Astrocyte of the hippocampus (primary cell): ENCODE measurements at regions not wholly inside any gene's neighbourhood (a gene's known extent, or its start where the extent isn't known, plus 50 kb on each side); places are given as distances from the start of the nearest gene placed in this dataset.

Experiments
- DNase-seq: peaks from one replicate; pipeline ENCODE4 v3.0.0; 2011; ENCODE audit warnings: low read depth, low spot score

DNA sequence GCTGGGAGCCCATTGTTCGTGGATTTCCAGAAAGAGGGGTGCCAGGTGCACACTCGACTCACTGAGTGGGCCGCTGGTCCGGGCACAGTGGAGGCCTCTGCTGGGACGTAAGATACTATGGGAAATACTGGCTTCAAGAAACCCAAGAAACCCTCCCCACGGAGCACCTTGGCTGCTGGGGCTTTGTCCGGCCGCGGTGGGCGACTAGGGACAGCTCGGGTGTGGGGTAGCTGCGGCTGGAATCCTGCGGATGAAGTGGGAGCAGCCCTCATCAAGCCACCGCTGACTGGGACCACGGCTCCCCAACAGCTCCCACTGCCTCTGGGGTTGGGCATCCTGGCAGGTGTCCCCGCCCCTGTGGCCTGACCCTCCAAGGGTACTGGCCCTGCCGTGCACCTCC, 69.5 kb upstream of the GATA5 start:
- no peak for DNase-seq

DNA sequence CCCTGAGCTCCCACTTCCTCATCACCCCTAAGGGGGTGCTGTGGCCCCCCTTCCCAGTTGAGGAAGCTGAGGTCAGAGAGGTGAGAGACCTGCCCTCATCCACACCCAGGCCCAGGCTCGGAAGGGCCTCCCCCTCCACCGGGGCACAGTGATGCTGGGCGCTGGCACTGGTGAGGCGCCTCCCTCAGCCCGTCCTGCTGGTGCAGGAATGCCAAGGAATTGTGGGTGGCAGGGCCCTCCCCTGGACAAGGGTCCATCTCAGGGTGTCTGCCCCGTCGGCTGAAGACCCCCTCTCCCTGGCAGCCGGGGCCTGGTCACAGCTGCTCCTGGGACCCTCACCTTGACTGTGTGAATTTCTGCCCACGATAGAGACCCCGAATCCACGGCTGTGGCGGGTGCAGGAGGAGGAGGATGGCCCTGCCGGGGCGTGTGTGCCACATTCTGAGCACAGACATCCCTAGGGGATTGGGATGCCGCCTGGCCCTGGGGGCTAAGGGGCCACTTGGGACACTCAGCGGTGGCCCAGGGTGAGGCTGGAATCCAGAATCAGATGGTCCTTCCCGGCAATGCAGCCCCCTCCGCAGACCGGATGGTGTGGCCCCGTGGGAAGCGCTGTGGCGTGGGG, 70.2 kb upstream of the GATA5 start:
- DNase-seq: no peak

GRCh38 chr20:62546606-62547005, 70.8 kb upstream of the GATA5 start:
- no peak for DNase-seq

DNA sequence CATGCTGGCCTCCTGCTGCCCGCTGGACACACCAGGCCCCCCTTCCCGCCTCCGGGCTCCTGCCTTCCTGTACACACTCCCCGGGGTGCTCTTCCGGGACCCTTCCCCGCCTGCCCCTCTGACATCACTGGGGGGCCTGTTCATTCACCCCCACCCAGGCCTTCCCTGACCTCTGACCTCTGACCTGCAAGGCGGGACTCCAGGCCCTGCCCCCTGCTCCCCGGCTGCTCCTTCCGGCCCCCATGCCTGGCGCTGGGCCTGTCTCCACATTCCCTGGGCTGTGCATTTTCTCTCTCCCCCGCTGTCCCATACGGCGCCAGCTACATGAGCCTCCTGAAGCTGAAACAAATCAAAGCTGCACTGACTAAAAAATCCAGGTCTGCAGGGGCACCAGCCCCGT, 71.6 kb upstream of the GATA5 start:
- DNase-seq: no peak

DNA sequence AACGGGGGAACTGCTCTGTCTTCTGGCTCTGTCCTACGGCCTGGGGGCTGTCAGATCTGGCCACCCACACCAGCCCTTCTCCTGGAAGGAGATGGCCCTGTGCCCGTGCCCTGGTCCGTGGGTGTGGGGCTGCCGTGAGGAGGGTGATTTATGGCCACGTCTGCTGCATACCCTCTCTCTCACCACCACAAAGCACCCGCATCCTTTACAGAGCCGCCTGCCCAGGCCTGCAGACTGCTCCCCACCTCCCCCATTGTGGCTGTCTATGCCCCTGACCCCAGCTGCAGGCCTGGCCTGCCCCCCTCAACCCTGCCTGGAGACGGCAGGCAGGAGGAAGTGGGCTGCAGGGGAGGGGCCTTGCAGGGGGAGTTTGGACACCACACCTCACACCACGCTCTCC, 72.7 kb upstream of the GATA5 start:
- DNase-seq: no peak

GRCh38 chr20:62549029-62549428, 73.2 kb upstream of the GATA5 start:
- no peak for DNase-seq

GRCh38 chr20:62549499-62550086, 73.8 kb upstream of the GATA5 start:
- no peak for DNase-seq

DNA sequence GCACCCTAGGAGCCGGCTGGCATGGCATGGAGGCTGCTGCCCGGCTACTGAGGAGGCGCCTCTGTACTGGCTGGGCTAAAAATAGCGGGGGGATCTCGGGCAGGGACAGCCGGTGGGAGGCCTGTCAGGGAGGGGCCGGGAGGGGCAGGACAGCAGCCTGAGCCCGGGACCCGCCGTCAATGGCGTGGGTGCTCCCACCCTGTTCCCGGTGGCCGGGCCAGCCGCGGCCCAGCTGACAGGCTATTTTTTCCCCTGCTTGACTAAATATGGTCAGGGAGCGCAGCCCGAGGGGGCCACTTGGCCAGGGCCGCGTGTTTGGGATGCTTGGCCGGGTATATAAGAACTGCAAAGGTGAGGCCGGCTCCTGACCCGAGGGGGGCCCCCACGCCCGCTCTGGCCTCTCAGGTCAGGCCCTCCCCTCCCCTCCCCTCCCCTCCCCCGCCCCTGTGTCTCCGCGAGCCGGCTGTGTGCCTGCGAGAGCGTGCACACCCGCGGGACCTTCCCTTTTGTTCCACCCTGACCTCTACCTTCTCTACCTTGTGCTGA, 74.4 kb upstream of the GATA5 start:
- peak; percentile 16 for DNase-seq

DNA sequence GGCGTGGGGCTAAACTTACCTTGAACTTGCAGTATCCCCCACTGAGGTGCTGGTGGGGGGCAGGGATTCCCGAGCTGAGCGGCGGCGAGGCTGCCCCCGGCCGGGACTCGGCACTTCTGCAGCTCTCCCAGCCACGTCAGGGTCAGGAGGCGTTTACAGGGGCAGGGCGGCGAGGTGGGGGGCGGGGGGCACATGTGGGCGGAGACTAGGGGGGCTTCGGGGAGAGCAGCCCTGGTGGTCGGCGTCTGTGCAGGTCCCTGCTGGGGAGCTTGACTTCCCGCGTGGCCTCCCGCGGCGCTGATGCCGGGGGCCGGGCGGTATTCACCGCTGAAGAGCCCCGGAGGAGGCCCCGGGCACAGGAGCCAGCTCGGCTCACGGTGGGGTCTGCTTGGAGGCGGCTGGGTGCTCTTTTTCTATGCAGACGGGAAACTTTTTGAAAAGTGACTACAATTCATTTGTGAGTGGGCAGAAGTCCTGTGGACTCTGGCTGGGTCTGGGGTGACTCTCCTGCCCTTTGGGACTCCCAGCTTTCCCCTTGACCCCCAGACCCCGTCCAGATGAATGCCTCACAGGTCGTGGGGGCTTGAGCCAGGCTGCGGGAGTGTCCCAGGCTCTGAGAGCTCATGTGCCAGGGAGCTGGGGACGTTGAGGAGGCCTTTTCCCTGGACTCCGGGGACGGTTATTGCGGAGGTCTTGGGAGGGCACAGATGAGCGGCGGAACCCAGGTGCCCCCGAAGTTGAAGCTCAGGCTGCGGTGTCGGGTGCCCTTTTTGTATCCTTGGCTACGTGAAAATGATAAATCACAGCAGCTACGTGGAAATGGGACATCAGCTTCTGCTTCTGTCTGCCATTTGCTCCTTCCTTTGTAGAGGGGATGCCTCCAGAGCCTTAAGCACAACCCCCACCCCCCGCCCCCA, 75.9 kb upstream of the GATA5 start:
- no peak for DNase-seq

- no peak for DNase-seq
Measured at GRCh38 chr20:62552613-62553012, 76.8 kb upstream of the GATA5 start.

GRCh38 chr20:62553136-62553837, 77.5 kb upstream of the GATA5 start:
- DNase-seq: no peak

DNA sequence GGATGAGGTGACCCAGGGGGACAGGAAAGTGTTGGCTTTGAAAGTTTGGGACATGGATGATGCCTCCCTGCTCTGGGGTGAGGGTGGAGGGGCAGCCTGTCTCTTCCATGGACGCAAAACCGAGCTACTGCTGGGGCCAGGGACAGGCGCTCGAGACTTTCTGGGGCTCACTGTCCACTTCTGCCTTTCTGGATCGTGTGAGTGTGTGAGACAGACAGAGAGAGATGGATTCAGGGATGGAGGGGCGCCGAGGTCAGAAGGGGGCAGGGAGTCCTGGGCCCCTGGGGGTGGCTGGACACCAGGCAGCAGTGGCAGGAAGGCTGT, 78.0 kb upstream of the GATA5 start:
- no peak for DNase-seq

GRCh38 chr20:62554214-62554897, 78.6 kb upstream of the GATA5 start:
- no peak for DNase-seq

DNA sequence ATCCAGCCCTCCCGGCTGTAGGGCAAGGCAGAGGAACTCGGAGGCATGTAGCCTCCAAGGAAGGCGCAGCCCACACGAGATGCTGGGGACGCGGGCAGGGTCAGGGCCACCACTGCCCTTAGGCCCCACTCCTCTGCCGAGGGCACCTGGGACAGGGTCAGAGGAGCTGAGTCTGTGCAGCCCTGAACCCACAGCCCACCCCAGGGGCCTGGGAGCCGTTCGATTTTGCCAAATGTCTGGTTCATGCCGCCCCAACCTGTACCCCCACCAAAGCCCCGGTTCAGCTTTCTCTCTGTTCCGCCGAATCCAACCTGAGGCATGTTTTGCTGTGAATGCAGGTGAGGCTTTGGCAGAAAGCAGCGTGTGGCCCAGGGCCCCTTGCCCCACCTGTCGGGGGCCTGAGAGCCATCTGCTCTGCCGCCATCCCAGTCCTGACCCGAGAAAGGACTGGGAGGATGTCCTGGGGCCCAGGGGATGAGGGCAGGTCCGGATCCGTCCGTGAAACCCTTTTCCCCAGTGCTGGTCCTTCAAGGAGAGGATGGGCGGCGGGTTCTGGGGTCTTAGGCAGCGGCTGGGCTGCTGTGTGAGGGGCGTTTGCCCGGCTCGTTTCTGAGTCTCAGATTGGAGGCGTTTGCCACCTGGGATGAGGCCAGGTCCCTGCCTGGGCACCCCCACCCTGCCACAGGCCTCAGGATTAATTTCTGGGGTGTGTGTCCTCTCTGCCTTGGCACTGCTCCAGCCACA, 79.3 kb upstream of the GATA5 start:
- DNase-seq: no peak

GRCh38 chr20:62555642-62556420, 80.0 kb upstream of the GATA5 start:
- DNase-seq: no peak

DNA sequence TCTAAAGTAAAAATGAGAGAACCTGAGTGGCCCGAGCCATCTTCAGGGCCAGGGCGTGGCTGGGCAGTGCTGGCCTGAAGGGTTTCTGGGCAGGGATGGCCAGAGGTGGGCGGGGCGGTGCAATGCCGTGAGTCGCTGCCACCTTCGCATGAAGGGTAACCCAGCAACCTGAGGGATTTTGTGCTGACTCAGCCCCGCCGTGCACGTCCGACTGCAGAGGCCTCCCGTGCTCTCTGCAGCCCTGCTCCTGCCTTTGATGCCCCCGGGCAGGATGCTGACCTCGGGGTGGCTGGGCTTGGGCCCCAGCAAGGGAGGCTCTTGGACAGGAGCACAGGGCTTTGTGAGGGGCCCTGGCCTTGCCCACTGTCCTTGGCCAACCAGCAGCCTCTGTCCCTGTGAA, 81.7 kb upstream of the GATA5 start:
- no peak for DNase-seq

DNA sequence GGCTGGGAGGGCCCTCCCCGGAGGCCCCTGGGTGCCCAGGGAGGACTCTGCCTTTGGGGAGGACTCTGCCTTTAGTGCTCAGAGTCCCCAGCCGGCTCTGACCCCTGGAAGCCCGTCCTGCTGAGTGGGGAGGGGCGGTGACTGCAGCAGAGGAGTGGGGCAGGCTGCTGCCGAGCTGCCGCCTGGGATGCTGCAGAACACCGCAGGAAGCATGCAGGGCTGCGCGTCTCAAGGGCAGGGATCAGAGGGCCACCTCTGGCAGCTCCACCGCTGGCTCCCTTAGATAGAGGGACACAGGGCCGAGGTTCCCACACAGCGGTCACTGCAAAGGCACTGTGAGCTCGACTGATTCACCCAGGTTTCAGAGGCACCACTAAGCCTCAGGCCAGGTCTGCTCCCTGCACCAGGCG, 82.2 kb upstream of the GATA5 start:
- no peak for DNase-seq

DNA sequence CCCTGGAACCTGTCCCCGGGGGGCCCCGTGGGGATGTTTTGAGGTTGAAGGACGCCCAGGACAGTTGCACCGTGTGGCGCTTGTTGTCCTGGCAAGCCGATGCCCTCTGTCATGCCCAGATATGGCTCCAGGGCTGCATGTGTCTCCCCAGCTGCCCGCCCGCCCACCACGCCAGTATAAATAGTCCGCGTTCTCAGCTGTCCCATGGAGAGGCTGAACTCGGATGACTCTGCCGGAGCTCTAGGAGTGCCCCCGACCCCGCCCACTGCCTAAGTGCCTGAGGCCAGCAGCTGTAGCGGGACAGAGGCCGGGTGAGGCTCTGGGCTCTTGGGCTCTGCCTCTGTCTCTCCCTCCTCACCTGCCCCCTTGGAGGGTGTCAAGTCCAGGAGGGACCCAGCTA, 83.0 kb upstream of the GATA5 start:
- DNase-seq: no peak

DNA sequence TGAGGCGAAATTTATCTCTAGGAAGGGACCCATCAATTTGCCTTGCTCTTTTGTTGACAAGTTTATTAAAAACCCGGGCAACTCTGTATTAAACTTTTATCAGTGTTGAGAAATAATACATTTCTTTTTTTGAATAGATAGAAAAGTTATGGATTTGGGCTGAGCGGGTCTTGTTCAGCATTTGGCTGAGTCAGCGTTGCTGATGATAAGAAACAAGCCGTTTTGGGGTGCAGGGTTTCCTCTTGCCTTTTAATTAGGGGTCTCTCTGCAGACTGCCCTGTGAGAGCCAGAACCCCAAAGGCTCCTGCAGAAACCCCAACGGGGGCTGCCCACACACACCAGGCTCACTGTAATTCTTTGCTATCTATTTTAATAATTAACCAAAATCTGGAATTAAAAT, 82.1 kb upstream of the SLCO4A1 start:
- DNase-seq: no peak

GRCh38 chr20:62561182-62561581, 81.1 kb upstream of the SLCO4A1 start:
- DNase-seq: no peak
